BLaER1 (cell line): ENCODE measurements at regions not wholly inside any gene's neighbourhood (a gene's known extent, or its start where the extent isn't known, plus 50 kb on each side); places are given as distances from the start of the nearest gene placed in this dataset.

Experiments used
- H3K27ac ChIP-seq: shearing (Covaris generic); formaldehyde crosslinking; 2 replicates; pipeline ENCODE4 v1.8.1; 2022
- H3K27me3 ChIP-seq: shearing (Covaris generic); formaldehyde crosslinking; 2 replicates; pipeline ENCODE4 v1.8.1; 2022
- H3K36me3 ChIP-seq: shearing (Covaris generic); formaldehyde crosslinking; 2 replicates; pipeline ENCODE4 v1.8.1; 2022
- H3K4me1 ChIP-seq: shearing (Covaris generic); formaldehyde crosslinking; 2 replicates; pipeline ENCODE4 v1.8.1; 2022
- H3K4me2 ChIP-seq: shearing (Covaris generic); formaldehyde crosslinking; 2 replicates; pipeline ENCODE4 v1.8.1; 2022
- H3K4me3 ChIP-seq: shearing (Covaris generic); formaldehyde crosslinking; 2 replicates; pipeline ENCODE4 v1.8.1; 2022
- H3K9ac ChIP-seq: shearing (Covaris generic); formaldehyde crosslinking; 2 replicates; pipeline ENCODE4 v1.8.1; 2022
- H3K9me3 ChIP-seq: shearing (Covaris generic); formaldehyde crosslinking; 2 replicates; pipeline ENCODE4 v1.8.1; 2022
- H4K20me1 ChIP-seq: shearing (Covaris generic); formaldehyde crosslinking; 2 replicates; pipeline ENCODE4 v1.8.1; 2022
- Cebpa-rat ChIP-seq: shearing (Covaris generic); IDR thresholded peaks from 2 replicates; pipeline ENCODE4 v1.8.1; 2022

DNA sequence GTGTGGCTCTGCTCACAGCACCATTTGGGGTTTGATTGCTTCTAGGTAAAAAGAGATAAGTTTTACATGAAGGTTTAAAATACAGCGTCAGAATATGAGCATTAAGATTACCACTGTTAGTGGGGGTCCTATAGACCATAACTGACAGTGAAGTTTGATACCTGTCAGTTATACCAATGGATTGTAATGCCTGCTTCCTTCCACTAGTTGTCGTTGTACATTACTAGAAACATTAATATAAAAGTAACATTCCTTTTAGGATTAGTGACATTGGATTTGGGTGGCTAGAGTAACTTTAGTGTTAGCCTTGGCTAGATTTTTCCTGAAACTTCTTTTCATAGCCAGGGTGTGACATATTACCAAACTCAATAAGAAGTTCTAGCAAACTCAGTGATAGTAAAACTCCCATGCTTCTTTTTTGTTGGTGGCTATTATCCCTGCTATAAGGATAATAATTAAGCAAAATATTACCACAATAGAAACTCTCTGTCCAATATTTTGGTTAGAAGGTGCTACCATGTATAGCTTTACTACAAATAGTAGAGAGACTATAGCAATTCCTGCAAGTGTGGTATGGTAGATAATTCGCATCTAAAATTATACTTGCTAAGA lies 57.1 kb downstream of the FAM181B start:
- Histone ChIP-seq H3K36me3 (no peaks in the 10 kb centered on the region), H3K4me1 (no peaks in the 10 kb centered on the region), H3K9me3 (0 out of 2 replicates have a peak, but pooled peaks cover 6% of the 10 kb centered on the region), H3K4me3 (no peak overlapping the region), H3K27ac (no peak overlapping the region), H3K27me3 (no peaks in the 10 kb centered on the region), H3K4me2 (no peak overlapping the region), H3K9ac (no peak overlapping the region), H4K20me1 (no peaks in the 10 kb centered on the region)
- no peak for TF ChIP-seq Cebpa-rat

DNA sequence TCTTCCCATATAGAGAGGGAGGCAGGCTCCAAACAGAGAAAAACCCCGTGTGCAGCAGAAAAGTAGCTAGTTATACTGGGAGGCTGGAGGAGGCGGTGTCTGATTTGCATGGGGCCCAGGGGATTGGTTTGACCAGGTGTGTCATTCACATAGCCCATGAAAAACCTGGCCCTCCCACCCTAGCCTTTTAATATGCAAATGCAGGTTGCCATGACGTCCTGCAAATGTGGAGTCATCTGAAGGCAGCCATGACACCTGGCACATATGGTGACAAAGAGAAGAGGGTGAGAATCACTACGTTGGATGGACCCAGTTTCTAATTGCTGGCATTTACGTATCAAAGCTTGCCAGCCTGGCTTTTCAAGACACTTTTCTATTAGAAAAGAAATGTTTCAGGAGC lies 57.8 kb downstream of the FAM181B start:
- TF ChIP-seq Cebpa-rat, result no peak
- Histone ChIP-seq H3K4me1 (no peaks in the 10 kb centered on the region), H4K20me1 (no peaks in the 10 kb centered on the region), H3K4me3 (no peak overlapping the region), H3K27me3 (no peaks in the 10 kb centered on the region), H3K9me3 (no peaks in the 10 kb centered on the region), H3K4me2 (no peak overlapping the region), H3K36me3 (no peaks in the 10 kb centered on the region), H3K27ac (no peak overlapping the region), H3K9ac (no peak overlapping the region)

- no peak overlapping the region for H3K4me3 ChIP-seq
- TF ChIP-seq Cebpa-rat, result no peak
- H3K4me2 ChIP-seq, result no peak overlapping the region
- H3K4me1 ChIP-seq, result no peaks in the 10 kb centered on the region
- H3K27ac ChIP-seq, result no peak overlapping the region
- no peak overlapping the region for H3K9ac ChIP-seq
- no peaks in the 10 kb centered on the region for H3K9me3 ChIP-seq
- no peaks in the 10 kb centered on the region for H4K20me1 ChIP-seq
- no peaks in the 10 kb centered on the region for H3K27me3 ChIP-seq
- no peaks in the 10 kb centered on the region for H3K36me3 ChIP-seq
These were observed 60.0 kb downstream of the FAM181B start for GRCh38 chr11:82673631-82674030.

DNA sequence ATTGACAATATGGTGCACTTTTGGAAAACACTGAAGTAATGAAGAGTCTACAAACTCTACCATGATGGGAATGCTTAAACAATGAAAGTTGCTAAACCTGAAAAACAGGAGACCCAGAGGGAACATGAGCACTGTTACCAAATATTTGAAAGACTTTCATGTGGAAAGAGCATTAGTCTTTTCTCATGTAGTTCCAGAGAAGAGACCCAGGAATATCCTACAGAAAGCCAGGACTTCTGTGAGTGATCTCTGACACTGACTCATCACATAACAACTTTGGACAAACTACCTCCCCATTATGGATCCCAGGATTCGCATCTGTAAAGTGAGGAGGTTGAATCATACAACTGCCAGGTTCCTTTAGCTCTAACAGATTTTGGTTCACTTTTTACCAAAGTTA lies 62.2 kb downstream of the FAM181B start:
- Histone ChIP-seq H3K36me3 (no peaks in the 10 kb centered on the region), H3K9me3 (no peaks in the 10 kb centered on the region), H3K4me3 (no peak overlapping the region), H3K27me3 (no peaks in the 10 kb centered on the region), H4K20me1 (no peaks in the 10 kb centered on the region), H3K4me2 (no peak overlapping the region), H3K27ac (no peak overlapping the region), H3K4me1 (no peaks in the 10 kb centered on the region), H3K9ac (no peak overlapping the region)
- TF ChIP-seq Cebpa-rat, result no peak

- Histone ChIP-seq H3K4me2 (no peak overlapping the region), H4K20me1 (no peaks in the 10 kb centered on the region), H3K27ac (no peak overlapping the region), H3K9me3 (no peaks in the 10 kb centered on the region), H3K4me3 (no peak overlapping the region), H3K27me3 (no peaks in the 10 kb centered on the region), H3K36me3 (no peaks in the 10 kb centered on the region), H3K9ac (no peak overlapping the region), H3K4me1 (no peaks in the 10 kb centered on the region)
- TF ChIP-seq Cebpa-rat, result no peak
These were observed 70.1 kb downstream of the FAM181B start for GRCh38 chr11:82663535-82663934.

GRCh38 chr11:82653752-82654151 lies 79.9 kb downstream of the FAM181B start:
- Histone ChIP-seq H3K27me3 (no peaks in the 10 kb centered on the region), H3K9me3 (no peaks in the 10 kb centered on the region), H3K4me3 (no peak overlapping the region), H3K27ac (no peak overlapping the region), H4K20me1 (no peaks in the 10 kb centered on the region), H3K4me2 (no peak overlapping the region), H3K9ac (no peak overlapping the region), H3K36me3 (no peaks in the 10 kb centered on the region), H3K4me1 (no peaks in the 10 kb centered on the region)
- no peak for TF ChIP-seq Cebpa-rat

GRCh38 chr11:82639251-82639650 lies 94.4 kb downstream of the FAM181B start:
- H3K27me3 ChIP-seq, result no peaks in the 10 kb centered on the region
- H3K4me1 ChIP-seq, result no peaks in the 10 kb centered on the region
- no peak overlapping the region for H3K27ac ChIP-seq
- no peak for TF ChIP-seq Cebpa-rat
- H3K4me2 ChIP-seq, result no peak overlapping the region
- H3K9ac ChIP-seq, result no peak overlapping the region
- H3K9me3 ChIP-seq, result peaks cover 14% of the 10 kb centered on the region; the same call in 1 of the 2 replicates
- no peak overlapping the region for H3K4me3 ChIP-seq
- no peaks in the 10 kb centered on the region for H4K20me1 ChIP-seq
- no peaks in the 10 kb centered on the region for H3K36me3 ChIP-seq

DNA sequence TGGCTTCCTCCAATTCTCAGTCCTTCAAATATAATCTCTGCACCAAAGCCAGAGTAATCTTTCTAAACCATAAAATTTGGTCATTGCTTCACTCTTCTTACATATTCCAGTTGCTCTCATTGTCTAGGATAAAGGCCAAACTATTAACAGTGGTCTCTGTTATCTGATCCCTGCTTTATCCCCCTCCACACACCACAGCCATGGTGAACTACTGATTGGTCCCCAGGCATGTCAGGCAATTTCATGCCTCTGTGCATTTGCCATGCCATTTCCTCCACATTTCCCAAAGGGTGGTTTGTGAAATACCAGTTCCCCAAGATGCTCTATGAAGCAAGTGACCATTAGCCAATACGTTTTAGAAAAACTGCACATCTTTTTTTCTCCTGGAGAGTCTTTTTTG lies 97.0 kb downstream of the FAM181B start:
- Histone ChIP-seq H3K4me2 (no peak overlapping the region), H4K20me1 (no peaks in the 10 kb centered on the region), H3K9ac (no peak overlapping the region), H3K4me3 (no peak overlapping the region), H3K36me3 (no peaks in the 10 kb centered on the region), H3K4me1 (no peaks in the 10 kb centered on the region), H3K9me3 (peaks cover 15% of the 10 kb centered on the region; the same call in 1 of the 2 replicates), H3K27ac (no peak overlapping the region), H3K27me3 (no peaks in the 10 kb centered on the region)
- no peak for TF ChIP-seq Cebpa-rat

DNA sequence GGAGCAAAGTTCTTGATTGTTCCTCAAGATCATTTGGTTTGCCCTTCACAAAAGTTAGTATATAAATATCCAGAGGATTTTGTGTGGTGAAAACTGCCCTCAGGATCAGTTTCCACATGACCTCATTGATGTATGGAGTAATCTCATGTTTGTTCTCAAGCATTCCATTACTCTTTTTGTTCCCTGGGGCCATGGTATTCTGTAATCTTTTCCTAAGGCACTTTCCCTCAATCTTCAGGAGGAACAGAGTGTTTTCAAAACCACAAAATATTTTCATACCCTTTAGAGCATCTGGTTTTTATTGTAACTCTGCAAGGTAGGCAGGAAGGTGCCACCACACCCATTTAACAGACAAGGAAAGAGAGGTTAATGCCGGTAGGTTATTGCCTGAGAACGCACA lies 99.6 kb downstream of the FAM181B start:
- Histone ChIP-seq H3K4me1 (no peaks in the 10 kb centered on the region), H3K4me2 (no peak overlapping the region), H3K4me3 (no peak overlapping the region), H4K20me1 (no peaks in the 10 kb centered on the region), H3K9me3 (peaks cover 16% of the 10 kb centered on the region), H3K27me3 (no peaks in the 10 kb centered on the region), H3K27ac (no peak overlapping the region), H3K36me3 (no peaks in the 10 kb centered on the region), H3K9ac (no peak overlapping the region)
- TF ChIP-seq Cebpa-rat, result no peak

GRCh38 chr11:82631722-82632630 lies 101.7 kb downstream of the FAM181B start:
- no peak for TF ChIP-seq Cebpa-rat
- H4K20me1 ChIP-seq, result no peaks in the 10 kb centered on the region
- no peaks in the 10 kb centered on the region for H3K27me3 ChIP-seq
- no peaks in the 10 kb centered on the region for H3K36me3 ChIP-seq
- no peaks in the 10 kb centered on the region for H3K4me1 ChIP-seq
- peaks cover 22% of the 10 kb centered on the region for H3K9me3 ChIP-seq
- no peak overlapping the region for H3K9ac ChIP-seq
- no peak overlapping the region for H3K4me2 ChIP-seq
- H3K4me3 ChIP-seq, result no peak overlapping the region
- no peak overlapping the region for H3K27ac ChIP-seq
